B cell (primary cell): ENCODE measurements at regions not wholly inside any gene's neighbourhood (a gene's known extent, or its start where the extent isn't known, plus 50 kb on each side); places are given as distances from the start of the nearest gene placed in this dataset.

Experiments
- ATAC-seq: fragments of 200-7000 bp; cut with Tn5 transposase; one replicate; pipeline ENCODE4 v1.10.0; 2021; ENCODE audit warnings: low read depth, mild to moderate bottlenecking, moderate number of reproducible peaks, moderate library complexity
- CTCF ChIA-PET: fragments of 350-600 bp; sonication (Branson Sonifier 250); formaldehyde crosslinking; loops from one replicate; lab custom pipeline; 2021; ENCODE audit warnings: antibody characterized with exemption, inconsistent platforms; lab: Charles Lee
- POLR2A ChIA-PET: fragments of 350-600 bp; sonication (Branson Sonifier 250); formaldehyde crosslinking; loops from one replicate; lab custom pipeline; 2021; ENCODE audit warnings: antibody characterized with exemption; lab: Charles Lee
- DNase-seq: peaks from one replicate; pipeline ENCODE4 v3.0.0; 2013
- H2AFZ ChIP-seq: 2 replicates; pipeline ENCODE4 v1.6.1; 2012; ENCODE audit warnings: mild to moderate bottlenecking, low read depth, low read length; ENCODE audit not compliant: insufficient read depth, poor library complexity, severe bottlenecking
- H3K27ac ChIP-seq, 2 donors: 1 replicate in 1 of 2; 2 replicates in 1 of 2; pipeline ENCODE4 v1.5.1; 2012 to 2013; ENCODE audit warnings: low read length in 2 of 2, mild to moderate bottlenecking in 2 of 2, moderate library complexity in 1 of 2
- H3K27me3 ChIP-seq, 4 experiments: fragments of 200-600 bp in 1 of 4; sonication (generic) in 1 of 4; replicated peaks in 1 of 4; 1 replicate in 2 of 4; 2 replicates in 2 of 4; pipeline versions ENCODE4 v1.6.1 to v1.7.0; 2013 to 2016; ENCODE audit warnings: low read length in 3 of 4, mild to moderate bottlenecking in 2 of 4, mixed read lengths in 1 of 4, moderate library complexity in 1 of 4; ENCODE audit not compliant: insufficient read depth in 4 of 4, control insufficient read depth in 3 of 4; ENCODE audit errors: control extremely low read depth in 1 of 4
- H3K36me3 ChIP-seq, 2 experiments: replicated peaks in 1 of 2; 1 replicate in 1 of 2; 2 replicates in 1 of 2; pipeline versions ENCODE4 v1.6.1 to v1.7.1; 2013; ENCODE audit warnings: low read length in 1 of 2; ENCODE audit not compliant: insufficient read depth in 2 of 2, control insufficient read depth in 1 of 2; ENCODE audit errors: control extremely low read depth in 1 of 2, extremely low read depth in 1 of 2
- H3K4me1 ChIP-seq, 2 donors: fragments of 200-600 bp in 1 of 2; sonication (generic) in 1 of 2; 1 replicate in 1 of 2; 2 replicates in 1 of 2; pipeline versions ENCODE4 v1.5.1 to v1.6.1; 2013 to 2017; ENCODE audit warnings: low read length in 2 of 2; ENCODE audit not compliant: control insufficient read depth in 2 of 2, insufficient read depth in 2 of 2
- H3K4me2 ChIP-seq: replicated peaks from 2 replicates; pipeline ENCODE3; 2012; ENCODE audit warnings: mild to moderate bottlenecking, low read depth, low read length; ENCODE audit not compliant: poor library complexity, severe bottlenecking
- H3K4me3 ChIP-seq, 5 experiments: fragments of 200-600 bp in 1 of 5; sonication (generic) in 1 of 5; 1 replicate in 3 of 5; 2 replicates in 2 of 5; pipeline versions ENCODE4 v1.5.1 to v1.7.0; 2011 to 2016; ENCODE audit warnings: low read length in 4 of 5, mild to moderate bottlenecking in 4 of 5, low read depth in 2 of 5, control low read depth in 1 of 5, moderate library complexity in 1 of 5; ENCODE audit not compliant: insufficient read depth in 1 of 5; ENCODE audit errors: control extremely low read depth in 1 of 5, extremely low read depth in 1 of 5
- H3K79me2 ChIP-seq: fragments of 200-600 bp; sonication (generic); one replicate; pipeline ENCODE4 v1.6.0; 2016; ENCODE audit warnings: low read length; ENCODE audit not compliant: control insufficient read depth, insufficient read depth
- H3K9ac ChIP-seq: fragments of 200-600 bp; sonication (generic); 2 replicates; pipeline ENCODE4 v1.6.1; 2017; ENCODE audit warnings: mild to moderate bottlenecking, low read length, moderate library complexity
- H3K9me3 ChIP-seq, 3 donors: one replicate each; pipeline versions ENCODE4 v1.6.1 to v1.7.1; 2013; ENCODE audit warnings: low read length in 2 of 3; ENCODE audit not compliant: control insufficient read depth in 2 of 3, insufficient read depth in 1 of 3; ENCODE audit errors: control extremely low read depth in 1 of 3
- H4K20me1 ChIP-seq: 2 replicates; pipeline ENCODE4 v1.6.0; 2012; ENCODE audit warnings: mild to moderate bottlenecking, low read length; ENCODE audit not compliant: insufficient read depth, control insufficient read depth, poor library complexity, severe bottlenecking
- H3K27ac Mint-ChIP-seq: one replicate; pipeline ENCODE4 v1.8.0; 2021; ENCODE audit warnings: mixed read lengths
- H3K27me3 Mint-ChIP-seq: one replicate; pipeline ENCODE4 v1.8.0; 2021; ENCODE audit warnings: mixed read lengths
- H3K4me1 Mint-ChIP-seq: one replicate; pipeline ENCODE4 v1.8.0; 2021; ENCODE audit warnings: mixed read lengths
- H3K4me3 Mint-ChIP-seq: one replicate; pipeline ENCODE4 v1.8.0; 2021; ENCODE audit warnings: mixed read lengths
- H3K9me3 Mint-ChIP-seq: one replicate; pipeline ENCODE4 v1.8.0; 2022; ENCODE audit warnings: mixed read lengths; ENCODE audit not compliant: insufficient read depth
- EZH2 ChIP-seq: IDR thresholded peaks from 2 replicates; pipeline ENCODE4 v1.6.1; 2012; ENCODE audit warnings: borderline replicate concordance, low read depth, mild to moderate bottlenecking, moderate library complexity, low read length; ENCODE audit not compliant: insufficient read depth, poor library complexity, severe bottlenecking
- WGBS: methylation state at CpG from one replicate; pipeline ENCODE4 v1.1.5; 2013; ENCODE audit warnings: missing lambda C conversion rate; ENCODE audit not compliant: insufficient coverage; 5-methylcytosine and 5-hydroxymethylcytosine counted together
- intact Hi-C: fragments of 100-400 bp; cut with micrococcal nuclease; formaldehyde crosslinking; loops from one replicate; pipeline ENCODE4 v1.10.0; 2022
- TF ChIP-seq, protein P1 (sequence below): fragments of 200-600 bp; IDR thresholded peaks from one replicate; pipeline ENCODE4 v1.8.0; 2022; ENCODE audit warnings: antibody characterized with exemption, mild to moderate bottlenecking

DNA sequence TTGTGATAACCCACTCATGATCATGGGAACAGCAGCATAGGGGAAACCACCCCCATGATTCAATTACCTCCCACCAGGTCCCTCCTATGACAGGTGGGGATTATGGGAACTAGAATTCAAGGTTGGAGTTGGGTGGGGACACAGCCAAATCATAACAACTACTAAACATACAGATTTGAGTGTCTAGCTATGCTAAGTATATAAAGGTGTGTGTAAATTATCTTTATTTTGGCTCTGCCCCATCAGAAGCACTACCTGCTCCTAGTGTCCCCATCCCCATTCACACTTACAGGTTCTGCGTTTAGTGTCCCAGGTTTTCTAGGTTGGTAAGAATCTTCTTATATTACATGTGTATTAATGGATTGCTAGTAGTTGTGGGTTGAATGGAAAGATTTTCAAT, 464.7 kb downstream of the EPHA4 start:
- H4K20me1 ChIP-seq = no peaks in the 10 kb centered on the region
- Mint-ChIP-seq H3K27me3 (peaks cover 9% of the 10 kb centered on the region), H3K4me3 (no peak overlapping the region), H3K27ac (no peak overlapping the region), H3K9me3 (peaks cover 2% of the 10 kb centered on the region), H3K4me1 (peaks cover 14% of the 10 kb centered on the region)
- intact Hi-C loops = no loop called here
- no peak overlapping the region for H2AFZ ChIP-seq
- H3K27ac ChIP-seq = no peak overlapping the region
- no CpG with 5 or more reads among the region's 1 CpG for WGBS
- H3K36me3 ChIP-seq = no peaks in the 10 kb centered on the region
- ChIA-PET POLR2A (no interaction called here), CTCF (no interaction called here)
- no peak for ATAC-seq
- H3K9me3 ChIP-seq = no peaks in the 10 kb centered on the region
- no peak for DNase-seq
- no peaks in the 10 kb centered on the region for H3K27me3 ChIP-seq
- H3K9ac ChIP-seq = no peak overlapping the region
- no peaks in the 10 kb centered on the region for H3K4me1 ChIP-seq
- H3K79me2 ChIP-seq = no peaks in the 10 kb centered on the region
- no peak for TF ChIP-seq EZH2
- TF ChIP-seq, protein P1, sequence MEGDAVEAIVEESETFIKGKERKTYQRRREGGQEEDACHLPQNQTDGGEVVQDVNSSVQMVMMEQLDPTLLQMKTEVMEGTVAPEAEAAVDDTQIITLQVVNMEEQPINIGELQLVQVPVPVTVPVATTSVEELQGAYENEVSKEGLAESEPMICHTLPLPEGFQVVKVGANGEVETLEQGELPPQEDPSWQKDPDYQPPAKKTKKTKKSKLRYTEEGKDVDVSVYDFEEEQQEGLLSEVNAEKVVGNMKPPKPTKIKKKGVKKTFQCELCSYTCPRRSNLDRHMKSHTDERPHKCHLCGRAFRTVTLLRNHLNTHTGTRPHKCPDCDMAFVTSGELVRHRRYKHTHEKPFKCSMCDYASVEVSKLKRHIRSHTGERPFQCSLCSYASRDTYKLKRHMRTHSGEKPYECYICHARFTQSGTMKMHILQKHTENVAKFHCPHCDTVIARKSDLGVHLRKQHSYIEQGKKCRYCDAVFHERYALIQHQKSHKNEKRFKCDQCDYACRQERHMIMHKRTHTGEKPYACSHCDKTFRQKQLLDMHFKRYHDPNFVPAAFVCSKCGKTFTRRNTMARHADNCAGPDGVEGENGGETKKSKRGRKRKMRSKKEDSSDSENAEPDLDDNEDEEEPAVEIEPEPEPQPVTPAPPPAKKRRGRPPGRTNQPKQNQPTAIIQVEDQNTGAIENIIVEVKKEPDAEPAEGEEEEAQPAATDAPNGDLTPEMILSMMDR = no peak
- H3K4me2 ChIP-seq = no peak overlapping the region
- no peak overlapping the region for H3K4me3 ChIP-seq

DNA sequence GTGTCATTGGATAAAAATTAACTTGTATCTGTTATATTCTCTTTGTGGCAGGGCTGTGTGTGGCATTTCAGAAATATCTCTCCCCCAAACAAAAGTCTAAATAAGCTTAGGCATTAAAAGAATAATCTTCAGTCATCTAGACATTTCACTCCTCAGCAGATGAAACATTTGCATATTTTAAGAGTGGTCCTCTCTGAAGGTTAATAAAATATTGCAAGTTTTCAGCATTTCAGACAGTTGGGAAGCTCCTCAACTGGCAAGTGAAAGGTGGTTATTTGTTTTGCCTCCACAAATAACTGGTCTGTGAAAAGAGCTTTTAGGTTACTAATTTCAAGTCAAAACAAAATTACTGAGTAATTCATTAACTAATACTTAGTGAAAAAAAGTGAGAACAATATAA, 462.6 kb downstream of the EPHA4 start:
- ATAC-seq (no peak), DNase-seq (no peak)
- Mint-ChIP-seq H3K27me3 (peaks cover 5% of the 10 kb centered on the region), H3K4me1 (peaks cover 2% of the 10 kb centered on the region), H3K27ac (no peak overlapping the region), H3K4me3 (no peak overlapping the region), H3K9me3 (peaks cover 2% of the 10 kb centered on the region)
- Histone ChIP-seq H3K79me2 (no peaks in the 10 kb centered on the region), H3K36me3 (no peaks in the 10 kb centered on the region), H3K4me3 (no peak overlapping the region), H3K27me3 (no peaks in the 10 kb centered on the region), H3K9ac (no peak overlapping the region), H3K4me2 (no peak overlapping the region), H4K20me1 (no peaks in the 10 kb centered on the region), H3K27ac (no peak overlapping the region), H3K9me3 (no peaks in the 10 kb centered on the region), H3K4me1 (no peaks in the 10 kb centered on the region), H2AFZ (no peak overlapping the region)
- intact Hi-C loops = no loop called here
- CTCF ChIA-PET = no interaction called here
- TF ChIP-seq, protein P1 = no peak
- TF ChIP-seq EZH2 = no peak
- POLR2A ChIA-PET = no interaction called here
